HepG2 (cell line): ENCODE measurements at regions not wholly inside any gene's neighbourhood (a gene's known extent, or its start where the extent isn't known, plus 50 kb on each side); places are given as distances from the start of the nearest gene placed in this dataset.

Experiments
- ATAC-seq: fragments of 200-7000 bp; cut with Tn5 transposase; 3 replicates; pipeline ENCODE4 v1.9.1; 2020; ENCODE audit warnings: mild to moderate bottlenecking, moderate library complexity
- BruUV-seq: library from RNA; stranded (reverse); fragments of 400-500 nt; replicated peaks from 2 replicates; lab custom pipeline; 2021; lab: Mats Ljungman, UMichigan
- CTCF ChIA-PET: fragments of 300-600 bp; formaldehyde crosslinking; extraction: SDS; loops from one replicate; lab custom pipeline; 2021; ENCODE audit warnings: low total read pairs, inconsistent platforms, low intra/inter-chr PET ratio; lab: Yijun Ruan, JAX
- POLR2A ChIA-PET: fragments of 350-600 bp; sonication (Branson Sonifier 250); formaldehyde crosslinking; loops from one replicate; lab custom pipeline; 2020; ENCODE audit warnings: antibody characterized with exemption, inconsistent platforms; lab: Yijun Ruan, JAX
- DNase-seq: peaks from one replicate; pipeline ENCODE4 v3.0.0-alpha.2; 2015; ENCODE audit warnings: low spot score
- FAIRE-seq: peaks from 3 replicates; lab custom pipeline; 2011; peaks lifted over from hg19 to GRCh38; lab: Jason Lieb, UNC
- H2AFZ ChIP-seq: one replicate; pipeline ENCODE4 v1.6.1; 2011; ENCODE audit warnings: low read length, inconsistent platforms
- H3K27ac ChIP-seq: fragments of 300-600 bp; 3 replicates; pipeline ENCODE4 v1.8.0; 2011; ENCODE audit warnings: mixed run types, mild to moderate bottlenecking, mixed read lengths, low read length, inconsistent platforms; ENCODE audit not compliant: insufficient read depth; ENCODE audit errors: extremely low read length
- H3K27me3 ChIP-seq, 2 experiments: fragments of 200-600 bp in 1 of 2; 2 replicates in 1 of 2; 3 replicates in 1 of 2; pipeline versions ENCODE4 v1.6.0 to v1.8.0; 2011; ENCODE audit warnings: low read length in 2 of 2, mild to moderate bottlenecking in 2 of 2, moderate library complexity in 2 of 2, inconsistent platforms in 1 of 2; ENCODE audit not compliant: insufficient read depth in 2 of 2, control insufficient read depth in 1 of 2
- H3K36me3 ChIP-seq, 2 experiments: fragments of 200-600 bp in 1 of 2; replicated peaks in 1 of 2; 2 replicates in 1 of 2; 3 replicates in 1 of 2; pipeline versions ENCODE4 v1.5.1 to v1.8.0; 2011; ENCODE audit warnings: low read length in 2 of 2, inconsistent platforms in 1 of 2; ENCODE audit not compliant: insufficient read depth in 2 of 2, control insufficient read depth in 1 of 2
- H3K4me1 ChIP-seq: 2 replicates; pipeline ENCODE4 v1.5.1; 2012; ENCODE audit warnings: low read length, inconsistent platforms; ENCODE audit not compliant: insufficient read depth
- H3K4me2 ChIP-seq: 2 replicates; pipeline ENCODE4 v1.6.0; 2011; ENCODE audit warnings: low read depth, low read length, inconsistent platforms
- H3K4me3 ChIP-seq, 3 experiments: fragments of 200-600 bp in 1 of 3; sonication (generic), shearing (Covaris generic) in 1 of 3; replicated peaks in 1 of 3; 2 replicates each; pipeline ENCODE4 v1.5.1; 2011 to 2016; ENCODE audit warnings: low read length in 3 of 3, inconsistent platforms in 2 of 3, low read depth in 2 of 3, mild to moderate bottlenecking in 2 of 3, control low read depth in 1 of 3, mixed read lengths in 1 of 3; ENCODE audit not compliant: insufficient read depth in 1 of 3
- H3K79me2 ChIP-seq: one replicate; pipeline ENCODE4 v1.6.1; 2011; ENCODE audit warnings: low read length, inconsistent platforms; ENCODE audit not compliant: insufficient read depth
- H3K9ac ChIP-seq: 2 replicates; pipeline ENCODE4 v1.6.0; 2011; ENCODE audit warnings: mild to moderate bottlenecking, low read depth, low read length, inconsistent platforms; ENCODE audit not compliant: insufficient read depth
- H3K9me3 ChIP-seq: 2 replicates; pipeline ENCODE4 v1.5.1; 2012; ENCODE audit warnings: mild to moderate bottlenecking, low read length
- H4K20me1 ChIP-seq: 2 replicates; pipeline ENCODE4 v1.6.0; 2011; ENCODE audit warnings: inconsistent platforms, mild to moderate bottlenecking, low read length, moderate library complexity; ENCODE audit not compliant: insufficient read depth
- AGO1 ChIP-seq: fragments of 200-400 bp; formaldehyde crosslinking; IDR thresholded peaks from 2 replicates; pipeline ENCODE4 v1.6.1; 2017; ENCODE audit warnings: mild to moderate bottlenecking, low read depth, low read length, moderate library complexity; ENCODE audit not compliant: poor library complexity, severe bottlenecking
- ATAD3A ChIP-seq: sonication (generic); formaldehyde crosslinking; IDR thresholded peaks from 2 replicates; pipeline ENCODE4 v1.4.0; 2020; ENCODE audit warnings: missing genetic modification reagents
- DR1 ChIP-seq: sonication (generic); formaldehyde crosslinking; IDR thresholded peaks from 2 replicates; pipeline ENCODE4 v1.8.0; 2021; ENCODE audit warnings: mild to moderate bottlenecking, missing genetic modification reagents, inconsistent platforms
- FOXM1 ChIP-seq: sonication (generic); formaldehyde crosslinking; IDR thresholded peaks from 2 replicates; pipeline ENCODE4 v1.5.0; 2020; ENCODE audit warnings: missing genetic modification reagents
- GTF2F1 ChIP-seq: fragments of 150-350 bp; IDR thresholded peaks from 2 replicates; pipeline ENCODE4 v1.6.1; 2014; ENCODE audit warnings: low read length
- HES4 ChIP-seq: sonication (generic); formaldehyde crosslinking; IDR thresholded peaks from 2 replicates; pipeline ENCODE4 v1.9.0; 2021; ENCODE audit warnings: mild to moderate bottlenecking, missing genetic modification reagents, borderline replicate concordance
- HNRNPLL ChIP-seq: fragments of 200-400 bp; formaldehyde crosslinking; IDR thresholded peaks from 2 replicates; pipeline ENCODE4 v1.6.1; 2017; ENCODE audit warnings: mild to moderate bottlenecking, low read depth, low read length; ENCODE audit not compliant: poor library complexity, severe bottlenecking
- MEF2D ChIP-seq: sonication (generic); formaldehyde crosslinking; IDR thresholded peaks from 2 replicates; pipeline ENCODE4 v1.5.1; 2020; ENCODE audit warnings: mild to moderate bottlenecking, missing genetic modification reagents
- PHF21A ChIP-seq: sonication (generic); formaldehyde crosslinking; IDR thresholded peaks from 2 replicates; pipeline ENCODE4 v1.5.0; 2020; ENCODE audit warnings: mild to moderate bottlenecking, missing genetic modification reagents
- PTBP1 ChIP-seq: fragments of 200-400 bp; formaldehyde crosslinking; IDR thresholded peaks from 2 replicates; pipeline ENCODE4 v1.6.1; 2018; ENCODE audit warnings: low read length, low read depth; ENCODE audit not compliant: poor library complexity, severe bottlenecking
- RARA ChIP-seq: IDR thresholded peaks from 2 replicates; pipeline ENCODE4 v1.6.1; 2016; ENCODE audit warnings: missing genetic modification reagents, missing compliant biosample characterization
- RFX5 ChIP-seq: IDR thresholded peaks from 2 replicates; pipeline ENCODE4 v1.6.1; 2011; ENCODE audit warnings: low read depth, low read length, improper control_type of control experiment
- SALL1 ChIP-seq: sonication (generic); formaldehyde crosslinking; IDR thresholded peaks from 2 replicates; pipeline ENCODE4 v1.8.0; 2022; ENCODE audit warnings: mild to moderate bottlenecking, missing genetic modification reagents
- SOX6 ChIP-seq, 2 experiments: fragments of 450-650 bp in 1 of 2; sonication (generic) in 1 of 2; formaldehyde crosslinking in 1 of 2; IDR thresholded peaks; 2 replicates each; pipeline versions ENCODE4 v1.4.0 to v1.6.1; 2017 to 2020; ENCODE audit warnings: antibody characterized with exemption in 1 of 2, mild to moderate bottlenecking in 1 of 2, missing genetic modification reagents in 1 of 2
- ZBTB21 ChIP-seq: sonication (generic); formaldehyde crosslinking; IDR thresholded peaks from 2 replicates; pipeline ENCODE4 v1.4.0; 2020; ENCODE audit warnings: missing genetic modification reagents
- ZFYVE20 ChIP-seq: sonication (generic); formaldehyde crosslinking; IDR thresholded peaks from 2 replicates; pipeline ENCODE4 v1.8.0; 2023; ENCODE audit warnings: low read depth, mild to moderate bottlenecking, moderate library complexity, missing genetic modification reagents, borderline replicate concordance
- ZMYM4 ChIP-seq: sonication (generic); formaldehyde crosslinking; IDR thresholded peaks from 2 replicates; pipeline ENCODE4 v1.8.1; 2023; ENCODE audit warnings: mild to moderate bottlenecking, missing genetic modification reagents
- ZNF180 ChIP-seq: sonication (generic); formaldehyde crosslinking; IDR thresholded peaks from 2 replicates; pipeline ENCODE4 v1.4.0; 2020; ENCODE audit warnings: low read depth, missing genetic modification reagents, borderline replicate concordance
- ZNF563 ChIP-seq: sonication (generic); formaldehyde crosslinking; IDR thresholded peaks from 2 replicates; pipeline ENCODE4 v1.8.0; 2022; ENCODE audit warnings: mild to moderate bottlenecking, moderate library complexity, missing genetic modification reagents
- ZNF605 ChIP-seq: sonication (generic); formaldehyde crosslinking; IDR thresholded peaks from 2 replicates; pipeline ENCODE4 v1.8.0; 2022; ENCODE audit warnings: mild to moderate bottlenecking, missing genetic modification reagents
- ZNF724P ChIP-seq: sonication (generic); formaldehyde crosslinking; IDR thresholded peaks from 2 replicates; pipeline ENCODE4 v1.8.0; 2022; ENCODE audit warnings: missing genetic modification reagents, borderline replicate concordance
- WGBS: methylation state at CpG from one replicate; pipeline ENCODE4 v1.1.6; 2017; ENCODE audit warnings: low lambda C conversion rate; 5-methylcytosine and 5-hydroxymethylcytosine counted together
- in situ Hi-C: cut with HindIII; loops from 2 replicates; pipeline ENCODE4 v1.10.0; 2017; ENCODE audit warnings: low pct_unique_long_range_greater_than_20kb; ENCODE audit not compliant: extremely low pct_ligation_motif_present
- intact Hi-C: fragments of 100-400 bp; cut with micrococcal nuclease; formaldehyde crosslinking; loops from one replicate; pipeline ENCODE4 v1.10.0; 2022; ENCODE audit not compliant: unreplicated experiment
- TF ChIP-seq, protein P1 (sequence below): sonication (generic); formaldehyde crosslinking; IDR thresholded peaks from 2 replicates; pipeline ENCODE4 v1.5.1; 2020; ENCODE audit warnings: missing genetic modification reagents, mild to moderate bottlenecking, borderline replicate concordance

DNA sequence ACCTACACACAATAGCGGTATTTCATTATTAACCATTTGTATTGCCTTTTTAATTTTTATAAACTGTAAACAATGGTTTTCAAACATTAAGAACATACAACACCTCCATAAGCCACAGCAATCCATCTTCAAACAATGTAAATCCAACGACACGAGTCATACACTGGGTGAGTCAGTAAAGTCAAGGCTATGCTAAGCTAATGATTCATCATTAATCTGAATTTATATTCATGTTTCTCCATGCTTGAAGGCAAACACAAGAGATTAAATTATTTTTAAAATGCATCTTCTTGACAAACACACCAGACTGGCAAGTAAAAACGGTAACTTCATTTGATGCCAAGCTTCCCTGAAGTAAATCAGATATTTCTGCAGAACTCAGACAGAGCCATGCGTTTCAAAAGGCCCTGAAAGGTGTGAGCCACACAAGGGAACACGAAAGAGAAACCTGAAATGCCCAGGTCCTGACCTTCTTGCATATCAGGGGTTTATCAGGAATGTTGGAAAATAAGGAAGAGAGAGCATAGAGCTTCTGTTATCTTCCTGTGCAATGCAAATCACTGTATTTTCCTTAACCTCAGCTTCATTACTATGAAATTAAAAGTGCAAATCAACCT is 162.5 kb downstream of the ALDH8A1 start (continued):
- TF ChIP-seq ZMYM4 (no peak), SOX6 (IDR thresholded peaks at IDR 0.05) (no peak), SOX6 (CRISPR knock-in tag; IDR thresholded peaks at IDR 0.05) (no peak), HES4 (no peak)

DNA sequence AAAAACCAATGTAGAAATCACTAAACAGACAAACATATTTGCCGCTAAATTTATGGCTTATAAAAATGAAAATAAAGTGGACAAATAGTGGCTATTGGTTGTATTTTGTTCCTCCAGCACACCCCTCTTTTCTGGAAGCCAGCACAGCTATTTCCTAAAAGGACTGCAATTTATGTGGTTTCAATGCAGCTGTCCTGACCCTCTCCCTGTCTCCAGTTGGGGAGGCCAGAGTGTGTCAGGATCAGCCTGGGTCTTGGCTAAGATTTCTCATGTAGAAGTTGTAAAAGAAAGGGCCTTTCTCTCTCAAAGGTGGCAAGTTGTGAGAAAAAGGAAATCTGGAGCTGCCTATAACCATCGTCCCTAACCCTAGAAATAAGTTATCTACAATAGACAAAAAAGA is 165.6 kb downstream of the ALDH8A1 start:
- ChIA-PET CTCF (no interaction called here), POLR2A (no interaction called here)
- Histone ChIP-seq H3K9ac (no peak overlapping the region), H3K4me1 (no peaks in the 10 kb centered on the region), H3K27ac (no peak overlapping the region), H3K27me3 (no peaks in the 10 kb centered on the region), H3K36me3 (no peaks in the 10 kb centered on the region), H3K4me3 (no peak overlapping the region), H3K4me2 (no peak overlapping the region), H2AFZ (no peak overlapping the region), H3K9me3 (peaks cover 6% of the 10 kb centered on the region; the same call in 1 of the 2 replicates), H3K79me2 (no peaks in the 10 kb centered on the region), H4K20me1 (no peaks in the 10 kb centered on the region)
- FAIRE-seq (no peak), DNase-seq (no peak), ATAC-seq (no peak)
- no TSS peak for BruUV-seq
- TF ChIP-seq ZNF180 (CRISPR knock-in tag) (no peak), ATAD3A (CRISPR knock-in tag) (no peak), ZNF563 (CRISPR knock-in tag) (no peak), ZNF605 (CRISPR knock-in tag) (no peak), FOXM1 (CRISPR knock-in tag) (no peak), ZNF724P (CRISPR knock-in tag) (no peak), AGO1 (no peak), RFX5 (no peak), SALL1 (CRISPR knock-in tag) (no peak), ZBTB21 (no peak), PHF21A (CRISPR knock-in tag) (no peak), HNRNPLL (no peak), RARA (CRISPR knock-in tag) (no peak), GTF2F1 (no peak), PTBP1 (no peak), MEF2D (CRISPR knock-in tag) (no peak), DR1 (CRISPR knock-in tag) (no peak), ZFYVE20 (CRISPR knock-in tag) (no peak)
- TF ChIP-seq, protein P1, sequence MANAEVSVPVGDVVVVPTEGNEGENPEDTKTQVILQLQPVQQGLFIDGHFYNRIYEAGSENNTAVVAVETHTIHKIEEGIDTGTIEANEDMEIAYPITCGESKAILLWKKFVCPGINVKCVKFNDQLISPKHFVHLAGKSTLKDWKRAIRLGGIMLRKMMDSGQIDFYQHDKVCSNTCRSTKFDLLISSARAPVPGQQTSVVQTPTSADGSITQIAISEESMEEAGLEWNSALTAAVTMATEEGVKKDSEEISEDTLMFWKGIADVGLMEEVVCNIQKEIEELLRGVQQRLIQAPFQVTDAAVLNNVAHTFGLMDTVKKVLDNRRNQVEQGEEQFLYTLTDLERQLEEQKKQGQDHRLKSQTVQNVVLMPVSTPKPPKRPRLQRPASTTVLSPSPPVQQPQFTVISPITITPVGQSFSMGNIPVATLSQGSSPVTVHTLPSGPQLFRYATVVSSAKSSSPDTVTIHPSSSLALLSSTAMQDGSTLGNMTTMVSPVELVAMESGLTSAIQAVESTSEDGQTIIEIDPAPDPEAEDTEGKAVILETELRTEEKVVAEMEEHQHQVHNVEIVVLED (CRISPR knock-in tag) = no peak
- in situ Hi-C loops = no loop called here
- WGBS = 53% methylated on average over 2 of the region's 2 CpGs
- intact Hi-C loops = no loop called here
